Sigmoid colon (tissue), 4 donors: ENCODE measurements at regions not wholly inside any gene's neighbourhood (a gene's known extent, or its start where the extent isn't known, plus 50 kb on each side); places are given as distances from the start of the nearest gene placed in this dataset.

Experiments used
- CTCF ChIP-seq, 4 experiments: fragments of 450-650 bp in 3 of 4; fragments of 200-600 bp in 1 of 4; IDR thresholded peaks; one replicate each; pipeline ENCODE4 v1.5.1; 2016 to 2019; ENCODE audit warnings: antibody characterized with exemption in 4 of 4, mild to moderate bottlenecking in 3 of 4, moderate library complexity in 2 of 4
- EP300 ChIP-seq, 4 donors: sonication (generic); formaldehyde crosslinking; IDR thresholded peaks; one replicate each; pipeline ENCODE4 v1.6.1; 2017; ENCODE audit warnings: antibody characterized with exemption in 4 of 4
- POLR2AphosphoS5 ChIP-seq, 4 donors: sonication (generic); formaldehyde crosslinking; IDR thresholded peaks; one replicate each; pipeline ENCODE4 v1.6.1; 2017; ENCODE audit warnings: antibody characterized with exemption in 4 of 4

GRCh38 chr2:13876491-13877037 lies 756.0 kb upstream of the LRATD1 start:
- no peak for TF ChIP-seq EP300 (IDR thresholded peaks at IDR 0.05)
- no peak for TF ChIP-seq CTCF (IDR thresholded peaks at IDR 0.05)
- no peak for TF ChIP-seq POLR2AphosphoS5 (IDR thresholded peaks at IDR 0.05)
